Ramos (cell line): ENCODE measurements at regions not wholly inside any gene's neighbourhood (a gene's known extent, or its start where the extent isn't known, plus 50 kb on each side); places are given as distances from the start of the nearest gene placed in this dataset.

Experiments used
- in situ Hi-C: fragments of 300-500 bp; cut with MboI; formaldehyde crosslinking; loops from one replicate; pipeline ENCODE4 v1.14.3; 2022; ENCODE audit warnings: low sequenced_read_pairs; ENCODE audit not compliant: unreplicated experiment

GRCh38 chr18:47311585-47311984, 60.1 kb upstream of the SKOR2 start:
- in situ Hi-C loops = no loop called here
